ENCODE measurements at regions not wholly inside any gene's neighbourhood (a gene's known extent, or its start where the extent isn't known, plus 50 kb on each side); places are given as distances from the start of the nearest gene placed in this dataset.
A peak's percentile ranks its signal among the peaks of the same experiment; 100 is the strongest.

GRCh38 chr15:58330741-58331559 is 100.8 kb upstream of the LIPC start:
- no peak for DNase-seq

GRCh38 chr15:58331560-58331912 is 100.3 kb upstream of the LIPC start:
- no peak for DNase-seq

GRCh38 chr15:58331913-58332675 is 99.7 kb upstream of the LIPC start:
- peak; percentile 30 to 47 for DNase-seq

GRCh38 chr15:58332676-58333400 is 99.0 kb upstream of the LIPC start:
- no peak for DNase-seq

- no peak for DNase-seq
Observed at GRCh38 chr15:58334803-58335202, 97.0 kb upstream of the LIPC start.

GRCh38 chr15:58336161-58336560 is 95.6 kb upstream of the LIPC start:
- DNase-seq = no peak

GRCh38 chr15:58340176-58340575 is 91.6 kb upstream of the LIPC start:
- DNase-seq = no peak

GRCh38 chr15:58342508-58342907 is 89.3 kb upstream of the LIPC start:
- DNase-seq = no peak

GRCh38 chr15:58344213-58345070 is 87.3 kb upstream of the LIPC start:
- DNase-seq = no peak

- no peak for DNase-seq
Observed at GRCh38 chr15:58346361-58346760, 85.4 kb upstream of the LIPC start.

- no peak for DNase-seq
Observed at GRCh38 chr15:58348095-58348812, 83.5 kb upstream of the LIPC start.

GRCh38 chr15:58352026-58352929 is 79.5 kb upstream of the LIPC start:
- DNase-seq = no peak

- peak; percentile 30 to 37 for DNase-seq
Observed at GRCh38 chr15:58355382-58355971, 76.3 kb upstream of the LIPC start.

GRCh38 chr15:58355973-58356372 is 75.8 kb upstream of the LIPC start:
- no peak for DNase-seq

- no peak for DNase-seq
Observed at GRCh38 chr15:58357529-58358476, 74.0 kb upstream of the LIPC start.

GRCh38 chr15:58360421-58361090 is 71.2 kb upstream of the LIPC start:
- no peak for DNase-seq

- DNase-seq = peak in 1 of 2 experiments; percentile 38
Observed at GRCh38 chr15:58361273-58361759, 70.5 kb upstream of the LIPC start.

- DNase-seq = no peak
Observed at GRCh38 chr15:58362262-58362922, 69.4 kb upstream of the LIPC start.

Data from NCI-H187 (cell line).